GM23338 (cell line): ENCODE measurements at regions not wholly inside any gene's neighbourhood (a gene's known extent, or its start where the extent isn't known, plus 50 kb on each side); places are given as distances from the start of the nearest gene placed in this dataset.

Experiments
- CREB1 ChIP-seq: fragments of 250-450 bp; sonication (Bioruptor Pico); IDR thresholded peaks from 2 replicates; pipeline ENCODE4 v1.5.0; 2020; ENCODE audit warnings: low read depth, mild to moderate bottlenecking, moderate library complexity
- EZH2 ChIP-seq: fragments of 200-600 bp; sonication (generic); IDR thresholded peaks from one replicate; pipeline ENCODE4 v1.8.0; 2017; ENCODE audit warnings: antibody characterized with exemption, mild to moderate bottlenecking, low read depth; ENCODE audit not compliant: unreplicated experiment
- NANOG ChIP-seq: IDR thresholded peaks from 2 replicates; pipeline ENCODE4 v1.6.1; 2016; ENCODE audit warnings: antibody characterized with exemption, borderline replicate concordance
- POLR2AphosphoS5 ChIP-seq: IDR thresholded peaks from 2 replicates; pipeline ENCODE4 v1.6.1; 2016; ENCODE audit warnings: antibody characterized with exemption, low read depth
- STAT1 ChIP-seq: IDR thresholded peaks from one replicate; pipeline ENCODE4 v1.6.1; 2016; ENCODE audit warnings: antibody characterized with exemption; ENCODE audit not compliant: unreplicated experiment
- ZNF331 ChIP-seq: fragments of 250-450 bp; sonication (Bioruptor Pico); IDR thresholded peaks from 2 replicates; pipeline ENCODE4 v1.5.0; 2020; ENCODE audit warnings: low read depth, mild to moderate bottlenecking, moderate library complexity
- ZNF462 ChIP-seq: fragments of 250-450 bp; sonication (Bioruptor Pico); IDR thresholded peaks from 2 replicates; pipeline ENCODE4 v1.5.0; 2020; ENCODE audit warnings: mild to moderate bottlenecking, moderate library complexity
- TF ChIP-seq, protein P1 (sequence below), 2 experiments: fragments of 200-600 bp in 1 of 2; sonication (generic) in 1 of 2; conservative IDR thresholded peaks; 2 replicates each; pipeline versions ENCODE4 v1.5.1 to v1.6.1; 2016 to 2017; ENCODE audit warnings: antibody characterized with exemption in 2 of 2, low read depth in 2 of 2, mild to moderate bottlenecking in 2 of 2, moderate library complexity in 1 of 2
- TF ChIP-seq, protein P2 (sequence below): IDR thresholded peaks from one replicate; pipeline ENCODE4 v1.6.1; 2018; ENCODE audit warnings: antibody characterized with exemption; ENCODE audit not compliant: unreplicated experiment

DNA sequence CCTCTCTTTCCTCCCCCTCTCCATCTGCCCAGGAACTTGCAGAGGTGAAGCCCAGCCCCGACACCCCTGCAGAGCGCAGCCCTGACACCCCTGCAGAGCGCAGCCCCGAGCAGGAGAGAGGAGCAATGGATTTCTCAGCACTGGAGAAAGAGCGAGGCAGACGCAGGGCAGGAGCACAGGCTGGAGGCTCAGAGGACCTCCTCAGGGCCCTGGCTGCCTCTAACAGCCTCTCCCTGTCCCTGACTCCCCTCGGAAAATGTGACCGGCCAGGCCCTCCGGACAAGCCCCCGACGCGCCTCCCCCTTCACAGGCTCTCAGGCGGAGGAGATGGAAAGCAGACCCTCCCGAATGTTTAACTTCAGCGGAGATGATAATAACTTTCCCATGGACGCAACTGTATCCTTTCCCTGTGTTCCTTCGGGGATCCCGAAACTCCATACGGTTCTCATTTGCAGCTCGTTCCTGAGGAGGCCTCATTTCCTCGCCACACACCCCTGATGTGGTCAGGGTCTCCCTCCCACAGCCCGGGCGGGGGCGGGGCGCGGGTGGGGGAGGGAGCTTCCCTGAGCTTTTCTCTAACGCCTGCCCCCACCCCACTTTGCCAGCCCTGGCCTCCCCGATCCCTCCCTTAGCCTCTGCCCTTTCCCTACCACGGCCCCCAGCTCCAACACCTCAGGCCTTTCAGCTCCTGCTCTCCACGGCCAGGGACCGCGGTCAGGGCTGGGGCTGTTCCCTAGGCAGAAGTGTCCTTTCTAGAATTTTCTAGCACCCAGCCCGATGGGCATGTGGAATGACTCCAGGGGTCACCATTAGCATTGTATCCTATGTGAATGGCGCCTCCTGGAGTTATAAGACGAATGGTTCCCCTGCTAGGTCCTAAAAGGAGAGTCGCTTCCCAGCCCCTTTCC lies 201.1 kb upstream of the BCOR start:
- TF ChIP-seq ZNF331 (CRISPR knock-in tag) (no peak), EZH2 (no peak), POLR2AphosphoS5 (no peak), NANOG (no peak), CREB1 (CRISPR knock-in tag) (no peak), STAT1 (no peak), ZNF462 (CRISPR knock-in tag) (no peak)
- TF ChIP-seq, protein P1, sequence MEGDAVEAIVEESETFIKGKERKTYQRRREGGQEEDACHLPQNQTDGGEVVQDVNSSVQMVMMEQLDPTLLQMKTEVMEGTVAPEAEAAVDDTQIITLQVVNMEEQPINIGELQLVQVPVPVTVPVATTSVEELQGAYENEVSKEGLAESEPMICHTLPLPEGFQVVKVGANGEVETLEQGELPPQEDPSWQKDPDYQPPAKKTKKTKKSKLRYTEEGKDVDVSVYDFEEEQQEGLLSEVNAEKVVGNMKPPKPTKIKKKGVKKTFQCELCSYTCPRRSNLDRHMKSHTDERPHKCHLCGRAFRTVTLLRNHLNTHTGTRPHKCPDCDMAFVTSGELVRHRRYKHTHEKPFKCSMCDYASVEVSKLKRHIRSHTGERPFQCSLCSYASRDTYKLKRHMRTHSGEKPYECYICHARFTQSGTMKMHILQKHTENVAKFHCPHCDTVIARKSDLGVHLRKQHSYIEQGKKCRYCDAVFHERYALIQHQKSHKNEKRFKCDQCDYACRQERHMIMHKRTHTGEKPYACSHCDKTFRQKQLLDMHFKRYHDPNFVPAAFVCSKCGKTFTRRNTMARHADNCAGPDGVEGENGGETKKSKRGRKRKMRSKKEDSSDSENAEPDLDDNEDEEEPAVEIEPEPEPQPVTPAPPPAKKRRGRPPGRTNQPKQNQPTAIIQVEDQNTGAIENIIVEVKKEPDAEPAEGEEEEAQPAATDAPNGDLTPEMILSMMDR (conservative IDR thresholded peaks at IDR 0.05; ENCODE audit: low read depth in 2 of 2): peak; percentile 42 to 57
- TF ChIP-seq, protein P2, sequence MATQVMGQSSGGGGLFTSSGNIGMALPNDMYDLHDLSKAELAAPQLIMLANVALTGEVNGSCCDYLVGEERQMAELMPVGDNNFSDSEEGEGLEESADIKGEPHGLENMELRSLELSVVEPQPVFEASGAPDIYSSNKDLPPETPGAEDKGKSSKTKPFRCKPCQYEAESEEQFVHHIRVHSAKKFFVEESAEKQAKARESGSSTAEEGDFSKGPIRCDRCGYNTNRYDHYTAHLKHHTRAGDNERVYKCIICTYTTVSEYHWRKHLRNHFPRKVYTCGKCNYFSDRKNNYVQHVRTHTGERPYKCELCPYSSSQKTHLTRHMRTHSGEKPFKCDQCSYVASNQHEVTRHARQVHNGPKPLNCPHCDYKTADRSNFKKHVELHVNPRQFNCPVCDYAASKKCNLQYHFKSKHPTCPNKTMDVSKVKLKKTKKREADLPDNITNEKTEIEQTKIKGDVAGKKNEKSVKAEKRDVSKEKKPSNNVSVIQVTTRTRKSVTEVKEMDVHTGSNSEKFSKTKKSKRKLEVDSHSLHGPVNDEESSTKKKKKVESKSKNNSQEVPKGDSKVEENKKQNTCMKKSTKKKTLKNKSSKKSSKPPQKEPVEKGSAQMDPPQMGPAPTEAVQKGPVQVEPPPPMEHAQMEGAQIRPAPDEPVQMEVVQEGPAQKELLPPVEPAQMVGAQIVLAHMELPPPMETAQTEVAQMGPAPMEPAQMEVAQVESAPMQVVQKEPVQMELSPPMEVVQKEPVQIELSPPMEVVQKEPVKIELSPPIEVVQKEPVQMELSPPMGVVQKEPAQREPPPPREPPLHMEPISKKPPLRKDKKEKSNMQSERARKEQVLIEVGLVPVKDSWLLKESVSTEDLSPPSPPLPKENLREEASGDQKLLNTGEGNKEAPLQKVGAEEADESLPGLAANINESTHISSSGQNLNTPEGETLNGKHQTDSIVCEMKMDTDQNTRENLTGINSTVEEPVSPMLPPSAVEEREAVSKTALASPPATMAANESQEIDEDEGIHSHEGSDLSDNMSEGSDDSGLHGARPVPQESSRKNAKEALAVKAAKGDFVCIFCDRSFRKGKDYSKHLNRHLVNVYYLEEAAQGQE: no peak
